ENCODE measurements at regions not wholly inside any gene's neighbourhood (a gene's known extent, or its start where the extent isn't known, plus 50 kb on each side); places are given as distances from the start of the nearest gene placed in this dataset.
"Not testable (repeated sequence)": the region's sequence is repeated elsewhere in the genome, so short reads cannot be mapped to it uniquely, and the experiment has no call there.

- no peak for TF ChIP-seq EZH2 (IDR thresholded peaks at IDR 0.05; ENCODE audit: low read length, unreplicated experiment)
- TF ChIP-seq EZH2phosphoT487 (IDR thresholded peaks at IDR 0.05; ENCODE audit: borderline replicate concordance, low read length): no peak
- no peak for TF ChIP-seq CTCF (conservative IDR thresholded peaks at IDR 0.05; ENCODE audit: low read depth, low read length)
- ChIA-PET CTCF (no interaction called here), POLR2A (ENCODE audit: unreplicated experiment) (no interaction called here)
- no peaks in the 10 kb centered on the region for H4K20me1 ChIP-seq (ENCODE audit: low read length)
- no peaks in the 10 kb centered on the region for H3K36me3 ChIP-seq (ENCODE audit: low read depth, low read length)
- DNase-seq (no peak), ATAC-seq (no peak)
- no peaks in the 10 kb centered on the region for H3K9me2 ChIP-seq (replicated peaks; ENCODE audit: low read length)
- H3K79me2 ChIP-seq (ENCODE audit: low read length): no peaks in the 10 kb centered on the region
- no peaks in the 10 kb centered on the region for H3F3A ChIP-seq (ENCODE audit: low read length, unreplicated experiment)
- no peak overlapping the region for H3K4me2 ChIP-seq (ENCODE audit: low read length)
- H3K9ac ChIP-seq (ENCODE audit: low read length): no peak overlapping the region
- H3K27me3 ChIP-seq (ENCODE audit: low read length): no peaks in the 10 kb centered on the region
- H2AFZ ChIP-seq (ENCODE audit: low read length): no peak overlapping the region
- H3K27ac ChIP-seq (ENCODE audit: low read length): no peak overlapping the region
- H3K4me1 ChIP-seq (ENCODE audit: insufficient read depth, low read length): no peaks in the 10 kb centered on the region
- H3K9me3 ChIP-seq (ENCODE audit: low read length): no peaks in the 10 kb centered on the region
- H3K4me3 ChIP-seq (ENCODE audit: low read length): no peak overlapping the region
- intact Hi-C loops (cut with micrococcal nuclease): no loop called here
- no TSS peak for BruUV-seq (replicated peaks)
These were observed 107.7 kb downstream of the ZFY start for GRCh38 chrY:3042901-3043300.

- CTCF ChIA-PET: no interaction called here
- no peaks in the 10 kb centered on the region for H4K20me1 ChIP-seq (ENCODE audit: low read length)
- H3K9ac ChIP-seq (ENCODE audit: low read length): no peak overlapping the region
- no peak overlapping the region for H2AFZ ChIP-seq (ENCODE audit: low read length)
- ATAC-seq (no peak), DNase-seq (no peak)
- no peaks in the 10 kb centered on the region for H3K79me2 ChIP-seq (ENCODE audit: low read length)
- H3K4me3 ChIP-seq (ENCODE audit: low read length): no peak overlapping the region
- no peaks in the 10 kb centered on the region for H3K4me1 ChIP-seq (ENCODE audit: insufficient read depth, low read length)
- no peak overlapping the region for H3K27ac ChIP-seq (ENCODE audit: low read length)
- POLR2A ChIA-PET (ENCODE audit: unreplicated experiment): no interaction called here
- no peaks in the 10 kb centered on the region for H3F3A ChIP-seq (ENCODE audit: low read length, unreplicated experiment)
- intact Hi-C loops (cut with micrococcal nuclease): no loop called here
- no peak overlapping the region for H3K4me2 ChIP-seq (ENCODE audit: low read length)
- H3K36me3 ChIP-seq (ENCODE audit: low read depth, low read length): no peaks in the 10 kb centered on the region
- TF ChIP-seq CTCF (conservative IDR thresholded peaks at IDR 0.05; ENCODE audit: low read depth, low read length) (no peak), EZH2 (IDR thresholded peaks at IDR 0.05; ENCODE audit: low read length, unreplicated experiment) (no peak), EZH2phosphoT487 (IDR thresholded peaks at IDR 0.05; ENCODE audit: borderline replicate concordance, low read length) (no peak)
- no peaks in the 10 kb centered on the region for H3K9me3 ChIP-seq (ENCODE audit: low read length)
- H3K9me2 ChIP-seq (replicated peaks; ENCODE audit: low read length): no peaks in the 10 kb centered on the region
- no TSS peak for BruUV-seq (replicated peaks)
- no peaks in the 10 kb centered on the region for H3K27me3 ChIP-seq (ENCODE audit: low read length)
These were observed 109.9 kb downstream of the ZFY start for GRCh38 chrY:3045048-3045447.

GRCh38 chrY:3055496-3055895 lies 120.3 kb downstream of the ZFY start:
- CTCF ChIA-PET; H3K79me2 ChIP-seq (ENCODE audit: low read length); BruUV-seq (replicated peaks); H3K9me2 ChIP-seq (replicated peaks; ENCODE audit: low read length); H3K9ac ChIP-seq (ENCODE audit: low read length); H2AFZ ChIP-seq (ENCODE audit: low read length); H3F3A ChIP-seq (ENCODE audit: low read length, unreplicated experiment); DNase-seq; H3K4me3 ChIP-seq (ENCODE audit: low read length); intact Hi-C loops (cut with micrococcal nuclease); H3K27ac ChIP-seq (ENCODE audit: low read length); H3K9me3 ChIP-seq (ENCODE audit: low read length); H4K20me1 ChIP-seq (ENCODE audit: low read length); POLR2A ChIA-PET (ENCODE audit: unreplicated experiment); H3K27me3 ChIP-seq (ENCODE audit: low read length); H3K36me3 ChIP-seq (ENCODE audit: low read depth, low read length); H3K4me2 ChIP-seq (ENCODE audit: low read length); ATAC-seq; H3K4me1 ChIP-seq (ENCODE audit: insufficient read depth, low read length): not testable (repeated sequence)

GRCh38 chrY:3058342-3058741 lies 123.2 kb downstream of the ZFY start:
- BruUV-seq (replicated peaks); H3K36me3 ChIP-seq (ENCODE audit: low read depth, low read length); H3K4me1 ChIP-seq (ENCODE audit: insufficient read depth, low read length); H3K4me3 ChIP-seq (ENCODE audit: low read length); H3K9me2 ChIP-seq (replicated peaks; ENCODE audit: low read length); H3K27ac ChIP-seq (ENCODE audit: low read length); CTCF ChIA-PET; ATAC-seq; H3K9ac ChIP-seq (ENCODE audit: low read length); intact Hi-C loops (cut with micrococcal nuclease); H2AFZ ChIP-seq (ENCODE audit: low read length); H3K4me2 ChIP-seq (ENCODE audit: low read length); H3K79me2 ChIP-seq (ENCODE audit: low read length); H4K20me1 ChIP-seq (ENCODE audit: low read length); H3F3A ChIP-seq (ENCODE audit: low read length, unreplicated experiment); DNase-seq; H3K9me3 ChIP-seq (ENCODE audit: low read length); POLR2A ChIA-PET (ENCODE audit: unreplicated experiment); H3K27me3 ChIP-seq (ENCODE audit: low read length): not testable (repeated sequence)

- ATAC-seq; H3K27ac ChIP-seq (ENCODE audit: low read length); intact Hi-C loops (cut with micrococcal nuclease); H3K9me3 ChIP-seq (ENCODE audit: low read length); DNase-seq; H3K9ac ChIP-seq (ENCODE audit: low read length); BruUV-seq (replicated peaks); H3K27me3 ChIP-seq (ENCODE audit: low read length); H3K4me2 ChIP-seq (ENCODE audit: low read length); H4K20me1 ChIP-seq (ENCODE audit: low read length); H2AFZ ChIP-seq (ENCODE audit: low read length); H3K9me2 ChIP-seq (replicated peaks; ENCODE audit: low read length); H3K36me3 ChIP-seq (ENCODE audit: low read depth, low read length); CTCF ChIA-PET; H3F3A ChIP-seq (ENCODE audit: low read length, unreplicated experiment); H3K79me2 ChIP-seq (ENCODE audit: low read length); H3K4me3 ChIP-seq (ENCODE audit: low read length); POLR2A ChIA-PET (ENCODE audit: unreplicated experiment); H3K4me1 ChIP-seq (ENCODE audit: insufficient read depth, low read length): not testable (repeated sequence)
These were observed 125.5 kb downstream of the ZFY start for GRCh38 chrY:3060671-3061070.

Measured in PC-3 (cell line).